GM10266 (cell line): ENCODE measurements at regions not wholly inside any gene's neighbourhood (a gene's known extent, or its start where the extent isn't known, plus 50 kb on each side); places are given as distances from the start of the nearest gene placed in this dataset.
"Not testable (repeated sequence)": the region's sequence is repeated elsewhere in the genome, so short reads cannot be mapped to it uniquely, and the experiment has no call there.

ENCODE experiments used
- DNase-seq: peaks from one replicate; pipeline ENCODE4 v3.0.0; 2012; ENCODE audit errors: extremely low spot score
- TF ChIP-seq, protein P1 (sequence below): IDR thresholded peaks from 2 replicates; pipeline ENCODE4 v1.5.1; 2012; ENCODE audit warnings: mild to moderate bottlenecking, low read depth; ENCODE audit not compliant: control insufficient read depth, insufficient read depth; ENCODE audit errors: missing control alignments

GRCh38 chr3:11898611-11899325 lies 52.1 kb upstream of the TAMM41 start:
- no peak for DNase-seq
- TF ChIP-seq, protein P1, sequence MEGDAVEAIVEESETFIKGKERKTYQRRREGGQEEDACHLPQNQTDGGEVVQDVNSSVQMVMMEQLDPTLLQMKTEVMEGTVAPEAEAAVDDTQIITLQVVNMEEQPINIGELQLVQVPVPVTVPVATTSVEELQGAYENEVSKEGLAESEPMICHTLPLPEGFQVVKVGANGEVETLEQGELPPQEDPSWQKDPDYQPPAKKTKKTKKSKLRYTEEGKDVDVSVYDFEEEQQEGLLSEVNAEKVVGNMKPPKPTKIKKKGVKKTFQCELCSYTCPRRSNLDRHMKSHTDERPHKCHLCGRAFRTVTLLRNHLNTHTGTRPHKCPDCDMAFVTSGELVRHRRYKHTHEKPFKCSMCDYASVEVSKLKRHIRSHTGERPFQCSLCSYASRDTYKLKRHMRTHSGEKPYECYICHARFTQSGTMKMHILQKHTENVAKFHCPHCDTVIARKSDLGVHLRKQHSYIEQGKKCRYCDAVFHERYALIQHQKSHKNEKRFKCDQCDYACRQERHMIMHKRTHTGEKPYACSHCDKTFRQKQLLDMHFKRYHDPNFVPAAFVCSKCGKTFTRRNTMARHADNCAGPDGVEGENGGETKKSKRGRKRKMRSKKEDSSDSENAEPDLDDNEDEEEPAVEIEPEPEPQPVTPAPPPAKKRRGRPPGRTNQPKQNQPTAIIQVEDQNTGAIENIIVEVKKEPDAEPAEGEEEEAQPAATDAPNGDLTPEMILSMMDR, result no peak

- not testable (repeated sequence) for DNase-seq
Observed at GRCh38 chr3:11899389-11899788, 52.7 kb upstream of the TAMM41 start.

DNA sequence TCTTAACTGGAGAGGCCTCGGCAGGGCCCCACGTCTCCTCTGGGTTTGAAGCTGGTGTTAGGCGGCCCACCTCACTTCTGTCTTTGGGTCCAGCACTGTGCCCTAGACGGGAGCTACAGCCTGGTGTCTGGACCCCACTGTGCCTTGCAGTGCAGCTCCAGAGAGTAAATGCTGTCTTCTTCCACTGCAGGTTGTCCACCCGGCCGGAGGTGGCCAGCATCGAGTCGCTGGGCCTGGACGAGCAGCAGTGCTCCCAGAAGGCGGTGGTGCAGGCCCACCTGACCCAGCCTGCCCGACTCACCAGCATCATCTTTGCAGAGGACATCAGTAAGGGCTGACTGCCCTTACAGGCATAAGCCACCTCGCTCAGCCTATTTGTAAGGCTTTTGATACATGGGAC lies 53.1 kb upstream of the TAMM41 start:
- TF ChIP-seq, protein P1, result no peak
- no peak for DNase-seq

- TF ChIP-seq, protein P1, result no peak
Observed at GRCh38 chr3:11900824-11901223, 54.1 kb upstream of the TAMM41 start.

GRCh38 chr3:11901286-11901875 lies 54.7 kb upstream of the TAMM41 start:
- TF ChIP-seq, protein P1, result no peak

More at GRCh38 chr3:11900824-11901223, 54.1 kb upstream of the TAMM41 start:
- DNase-seq, result no peak

GRCh38 chr3:11903047-11903446 lies 56.4 kb upstream of the TAMM41 start:
- TF ChIP-seq, protein P1, result no peak
- no peak for DNase-seq

More at GRCh38 chr3:11901286-11901875, 54.7 kb upstream of the TAMM41 start:
- no peak for DNase-seq

GRCh38 chr3:11903447-11903846 lies 56.8 kb upstream of the TAMM41 start:
- TF ChIP-seq, protein P1, result no peak
- no peak for DNase-seq
